ENCODE measurements at regions not wholly inside any gene's neighbourhood (a gene's known extent, or its start where the extent isn't known, plus 50 kb on each side); places are given as distances from the start of the nearest gene placed in this dataset.

GRCh38 chr10:131693766-131694165, 207.0 kb upstream of the PPP2R2D start:
- TF ChIP-seq CTCF (IDR thresholded peaks at IDR 0.05; ENCODE audit: extremely low read depth in 1 of 2, insufficient read depth in 1 of 2, low read depth in 1 of 2, low read length in 2 of 2): no peak
- TF ChIP-seq POLR2A (IDR thresholded peaks at IDR 0.05; ENCODE audit: low read depth, low read length): no peak
- no peak for TF ChIP-seq MAX (IDR thresholded peaks at IDR 0.05; ENCODE audit: insufficient read depth, insufficient read length)
- TF ChIP-seq FOS (IDR thresholded peaks at IDR 0.05; ENCODE audit: borderline replicate concordance, insufficient read depth, low read length): no peak
- no peak for TF ChIP-seq EZH2 (IDR thresholded peaks at IDR 0.05; ENCODE audit: borderline replicate concordance, low read depth, low read length, severe bottlenecking)
- no peak for TF ChIP-seq GATA2 (IDR thresholded peaks at IDR 0.05; ENCODE audit: insufficient read depth, insufficient read length, low read depth, low read length)
